ENCODE measurements at regions not wholly inside any gene's neighbourhood (a gene's known extent, or its start where the extent isn't known, plus 50 kb on each side); places are given as distances from the start of the nearest gene placed in this dataset.
"Not testable (repeated sequence)": the region's sequence is repeated elsewhere in the genome, so short reads cannot be mapped to it uniquely, and the experiment has no call there.

GRCh38 chr5:125894383-125894782, 528.8 kb upstream of the GRAMD2B start:
- no peak for DNase-seq (ENCODE audit: low read depth, low spot score)

DNA sequence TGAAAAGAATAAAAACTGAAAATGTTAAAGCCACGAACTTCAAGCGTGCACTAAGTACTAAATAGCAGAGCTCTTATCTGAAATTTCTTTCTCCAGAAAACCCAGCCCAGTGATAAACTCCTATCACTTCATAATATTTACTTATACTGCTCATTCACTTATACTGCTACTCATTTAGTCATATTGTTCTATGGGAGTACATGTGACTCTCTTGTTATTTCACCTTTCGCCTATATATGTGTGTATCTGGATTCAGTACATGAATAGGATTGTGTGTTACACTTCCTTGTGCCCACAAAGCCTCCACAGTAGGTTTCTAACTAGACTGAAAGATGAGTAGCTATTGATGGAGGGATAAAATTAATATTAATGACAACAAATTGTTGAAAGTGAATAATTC, 526.8 kb upstream of the GRAMD2B start:
- DNase-seq (ENCODE audit: low read depth, low spot score): no peak

- no peak for DNase-seq (ENCODE audit: low read depth, low spot score)
Observed at GRCh38 chr5:125897089-125897488, 526.1 kb upstream of the GRAMD2B start.

- no peak for DNase-seq (ENCODE audit: low read depth, low spot score)
Observed at GRCh38 chr5:125898851-125899405, 524.3 kb upstream of the GRAMD2B start.

GRCh38 chr5:125912028-125912427, 511.2 kb upstream of the GRAMD2B start:
- DNase-seq (ENCODE audit: low read depth, low spot score): no peak

DNA sequence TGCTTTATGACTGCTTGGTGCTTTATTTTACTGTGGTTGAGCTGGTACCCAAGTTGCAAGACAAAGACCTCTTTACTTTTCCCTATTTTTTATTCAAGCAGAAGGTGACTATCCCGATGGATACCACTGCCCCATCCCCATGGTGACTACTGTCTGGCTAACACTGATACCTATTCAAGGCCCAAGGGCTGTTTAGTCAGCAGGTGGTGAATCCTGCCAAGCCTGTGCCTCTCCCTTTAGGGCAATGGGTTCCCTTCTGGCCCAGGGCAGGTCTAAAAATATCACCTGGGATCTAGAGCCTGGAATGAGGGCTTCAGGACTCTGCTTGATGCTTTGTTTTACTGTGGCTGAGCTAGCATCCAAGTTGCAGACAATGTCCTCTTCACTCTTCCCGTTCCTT, 510.0 kb upstream of the GRAMD2B start:
- DNase-seq (ENCODE audit: low read depth, low spot score): no peak

GRCh38 chr5:125914471-125914870, 508.7 kb upstream of the GRAMD2B start:
- no peak for DNase-seq (ENCODE audit: low read depth, low spot score)

DNA sequence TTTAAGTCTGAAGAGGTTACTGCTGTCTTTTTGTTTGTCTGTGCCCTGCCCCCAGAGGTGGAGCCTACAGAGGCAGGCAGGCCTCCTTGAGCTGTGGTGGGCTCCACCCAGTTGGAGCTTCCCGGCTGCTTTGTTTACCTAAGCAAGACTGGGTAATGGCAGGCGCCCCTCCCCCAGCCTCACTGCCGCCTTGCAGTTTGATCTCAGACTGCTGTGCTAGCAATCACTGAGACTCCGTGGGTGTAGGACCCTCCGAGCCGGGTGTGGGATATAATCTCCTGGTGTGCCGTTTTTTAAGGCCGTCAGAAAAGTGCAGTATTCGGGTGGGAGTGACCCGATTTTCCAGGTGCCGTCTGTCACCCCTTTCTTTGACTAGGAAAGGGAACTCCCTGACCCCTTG, 499.3 kb upstream of the GRAMD2B start:
- not testable (repeated sequence) for DNase-seq (ENCODE audit: low read depth, low spot score)

GRCh38 chr5:125926172-125926571, 497.0 kb upstream of the GRAMD2B start:
- DNase-seq (ENCODE audit: low read depth, low spot score): no peak

DNA sequence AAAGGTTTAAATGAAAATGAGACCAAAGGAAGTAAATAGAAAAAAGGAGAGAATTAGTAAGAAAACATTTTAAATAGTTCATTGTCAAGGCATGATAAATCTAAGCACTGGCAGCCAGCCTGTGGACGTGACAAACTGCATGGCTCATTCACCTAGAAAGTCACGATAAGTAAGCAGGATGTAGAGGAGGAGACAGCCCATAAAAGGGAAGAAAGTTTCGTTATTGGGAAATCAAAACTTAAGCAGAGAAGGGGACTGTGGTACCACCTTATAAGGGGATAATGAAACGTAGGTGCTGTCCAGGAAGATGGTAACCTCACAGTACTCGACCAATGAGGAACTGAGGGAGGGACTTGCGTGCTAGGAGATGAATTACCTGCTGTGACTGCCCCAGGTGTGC, 494.5 kb upstream of the GRAMD2B start:
- no peak for DNase-seq (ENCODE audit: low read depth, low spot score)

DNA sequence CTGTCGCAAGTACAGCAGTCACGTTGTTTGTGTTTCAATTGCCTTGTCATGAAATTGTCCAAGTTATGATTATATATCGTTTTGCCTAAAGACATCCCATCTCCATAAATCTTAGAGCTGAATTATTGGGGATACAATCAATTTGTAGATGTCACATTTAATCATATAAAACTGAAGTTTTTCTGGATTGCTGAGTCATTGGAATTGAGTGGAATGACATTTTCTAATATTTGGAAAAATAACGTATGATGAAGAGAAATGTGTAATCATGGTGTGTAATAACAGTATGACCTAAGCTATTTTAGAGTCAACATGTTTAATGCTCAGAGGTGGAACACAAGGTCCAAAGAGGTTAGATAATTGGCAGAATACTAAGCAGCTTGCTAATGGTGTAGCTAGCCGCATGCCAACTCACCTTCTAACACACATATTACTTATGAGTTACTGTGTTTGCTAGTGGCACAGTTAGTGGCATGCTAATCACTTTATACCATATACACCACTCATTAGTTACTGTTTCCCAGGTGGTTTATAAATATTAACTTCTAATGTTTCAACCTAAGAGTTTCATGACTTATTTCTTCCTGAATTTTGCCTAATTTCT, 473.1 kb upstream of the GRAMD2B start:
- DNase-seq (ENCODE audit: low read depth, low spot score): no peak

- no peak for DNase-seq (ENCODE audit: low read depth, low spot score)
Observed at GRCh38 chr5:125961150-125961549, 462.1 kb upstream of the GRAMD2B start.

DNA sequence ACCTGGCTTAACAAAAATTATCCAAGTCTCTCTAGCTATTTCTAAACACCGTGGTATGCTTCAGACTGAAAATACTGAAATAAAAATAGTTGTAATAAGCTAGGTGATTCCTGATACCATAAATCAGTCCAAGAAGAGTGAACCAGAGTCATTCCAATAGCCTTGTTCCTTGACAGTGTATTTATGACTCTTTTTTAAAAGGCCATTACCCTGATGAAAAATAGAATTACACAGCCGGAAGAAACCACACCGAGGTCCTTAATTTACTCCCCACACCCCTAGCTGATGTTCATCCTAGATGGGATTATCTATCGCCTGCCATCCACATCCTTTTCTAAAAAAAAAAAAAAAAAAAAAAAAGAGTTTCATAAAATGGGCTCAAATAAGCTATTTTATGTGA, 457.6 kb upstream of the GRAMD2B start:
- DNase-seq (ENCODE audit: low read depth, low spot score): no peak

- DNase-seq (ENCODE audit: low read depth, low spot score): no peak
Observed at GRCh38 chr5:125967576-125967975, 455.6 kb upstream of the GRAMD2B start.

GRCh38 chr5:125969011-125969813, 454.0 kb upstream of the GRAMD2B start:
- DNase-seq (ENCODE audit: low read depth, low spot score): no peak

DNA sequence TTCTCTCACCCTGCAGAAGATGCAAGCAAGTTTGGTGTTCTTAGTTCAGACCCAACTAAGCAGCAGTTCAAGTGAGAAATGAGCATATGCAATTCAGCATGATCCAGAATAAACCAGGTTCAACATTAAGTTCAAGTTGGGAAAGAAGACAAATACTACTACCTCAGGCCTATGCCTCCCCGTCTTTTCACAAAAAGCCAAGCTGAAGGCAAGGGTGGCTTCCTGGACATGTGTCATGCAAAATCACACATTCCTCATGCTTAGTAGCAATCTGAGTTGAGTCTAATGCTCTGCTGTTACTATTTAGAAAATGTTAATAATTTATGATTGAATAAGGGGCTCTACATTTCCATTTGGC, 453.4 kb upstream of the GRAMD2B start:
- no peak for DNase-seq (ENCODE audit: low read depth, low spot score)

DNA sequence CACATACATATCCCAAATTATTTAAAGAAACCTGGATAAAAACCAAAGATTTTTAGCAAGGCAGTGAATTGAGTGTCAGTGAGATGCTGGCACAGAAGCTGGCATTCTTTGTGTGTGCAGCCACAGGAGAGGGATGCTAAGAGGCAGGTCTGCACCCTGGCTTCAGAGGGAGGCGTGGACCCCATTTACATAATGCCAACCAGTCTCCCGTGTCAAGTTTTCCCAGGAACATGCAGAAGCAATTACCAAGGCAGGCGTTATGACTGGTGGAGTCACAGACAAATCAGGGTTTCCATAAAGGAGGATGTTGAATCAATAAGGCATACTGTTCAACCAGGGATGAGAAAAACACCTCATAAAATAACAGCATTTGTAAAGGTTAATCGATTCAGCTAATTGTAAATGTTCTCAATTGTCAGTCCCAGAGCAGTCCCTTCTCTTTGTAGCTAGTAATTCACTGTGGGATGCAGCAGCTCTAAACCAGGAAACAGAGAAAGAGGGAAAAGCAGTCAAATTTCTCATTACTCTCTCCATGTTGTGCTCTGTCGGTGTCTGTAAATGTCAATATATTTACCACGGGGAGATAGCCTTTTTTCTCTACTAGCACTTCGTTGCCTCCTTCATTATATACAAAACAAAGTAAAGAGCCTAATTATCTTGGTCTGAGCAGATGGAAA, 452.4 kb upstream of the GRAMD2B start:
- DNase-seq (ENCODE audit: low read depth, low spot score): no peak

- DNase-seq (ENCODE audit: low read depth, low spot score): no peak
Observed at GRCh38 chr5:125972706-125973105, 450.5 kb upstream of the GRAMD2B start.

GRCh38 chr5:125974679-125975078, 448.5 kb upstream of the GRAMD2B start:
- DNase-seq (ENCODE audit: low read depth, low spot score): no peak

GRCh38 chr5:125976421-125977000, 446.7 kb upstream of the GRAMD2B start:
- no peak for DNase-seq (ENCODE audit: low read depth, low spot score)

GRCh38 chr5:125978015-125978414, 445.2 kb upstream of the GRAMD2B start:
- no peak for DNase-seq (ENCODE audit: low read depth, low spot score)

DNA sequence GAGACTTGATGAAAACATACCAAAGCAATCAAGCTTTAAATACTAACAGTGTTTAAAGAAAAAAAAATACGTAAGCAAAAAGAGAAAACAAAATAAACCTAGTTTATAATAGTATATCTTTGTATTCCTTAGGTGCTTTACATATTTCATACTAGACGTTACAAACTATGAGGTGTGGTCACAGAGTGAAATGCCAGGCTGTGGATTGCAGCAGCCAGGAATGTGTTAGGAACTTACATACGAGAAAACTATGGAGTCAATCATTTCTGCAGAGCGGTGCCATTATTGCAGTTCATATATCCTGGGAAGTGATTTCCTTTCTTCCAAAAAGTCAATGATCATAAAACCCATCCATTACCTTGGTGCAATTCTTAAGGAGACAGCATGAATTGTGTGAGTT, 443.6 kb upstream of the GRAMD2B start:
- DNase-seq (ENCODE audit: low read depth, low spot score): no peak

Data from brain pericyte (primary cell).